Esophagus squamous epithelium (tissue), 5 donors: ENCODE measurements at regions not wholly inside any gene's neighbourhood (a gene's known extent, or its start where the extent isn't known, plus 50 kb on each side); places are given as distances from the start of the nearest gene placed in this dataset.
"Not testable (repeated sequence)": the region's sequence is repeated elsewhere in the genome, so short reads cannot be mapped to it uniquely, and the experiment has no call there.

ENCODE experiments used
- DNase-seq: peaks from one replicate; lab custom pipeline; 2025; lab: John Stamatoyannopoulos, UW
- H3K27ac ChIP-seq, 4 donors: fragments of 200-600 bp; sonication (generic); one replicate each; pipeline ENCODE4 v1.5.1; 2016 to 2019; ENCODE audit warnings: mild to moderate bottlenecking in 1 of 4
- H3K27me3 ChIP-seq, 4 donors: fragments of 200-600 bp; sonication (generic); 1 replicate in 3 of 4; 2 replicates in 1 of 4; pipeline versions ENCODE4 v1.5.1 to v1.6.0; 2017 to 2021; ENCODE audit warnings: antibody characterized with exemption in 1 of 4
- H3K36me3 ChIP-seq, 3 donors: fragments of 200-600 bp; sonication (generic); one replicate each; pipeline ENCODE4 v1.5.1; 2016 to 2019
- H3K4me1 ChIP-seq, 3 donors: fragments of 200-600 bp; sonication (generic); one replicate each; pipeline ENCODE4 v1.5.1; 2017 to 2019
- H3K4me3 ChIP-seq, 4 donors: fragments of 200-600 bp; sonication (generic); 1 replicate in 3 of 4; 2 replicates in 1 of 4; pipeline ENCODE4 v1.5.1; 2016 to 2019; ENCODE audit warnings: mild to moderate bottlenecking in 2 of 4, moderate library complexity in 1 of 4
- H3K9me3 ChIP-seq, 3 donors: fragments of 200-600 bp; sonication (generic); one replicate each; pipeline ENCODE4 v1.5.1; 2016 to 2019
- POLR2A ChIP-seq, 4 donors: fragments of 450-650 bp; IDR thresholded peaks; one replicate each; pipeline ENCODE4 v1.6.1; 2017; ENCODE audit warnings: antibody characterized with exemption in 4 of 4, mild to moderate bottlenecking in 4 of 4, moderate library complexity in 3 of 4
- WGBS, 2 donors: methylation state at CpG; one replicate each; pipeline ENCODE4 v1.1.5; 2018; 5-methylcytosine and 5-hydroxymethylcytosine counted together
- intact Hi-C: fragments of 100-400 bp; cut with DNase I; formaldehyde crosslinking; loops from one replicate; pipeline ENCODE4 v1.15.0; 2022
- small RNA-seq, 4 donors: library from RNA; depleted of rRNA; stranded (forward); fragments of <200 nt; gene quantifications; one replicate each; pipeline ENCODE3, GENCODE V24; 2016
- TF ChIP-seq, protein P1 (sequence below), 6 experiments: fragments of 450-650 bp in 4 of 6; fragments of 200-600 bp in 2 of 6; sonication (generic) in 2 of 6; IDR thresholded peaks; one replicate each; pipeline ENCODE4 v1.5.1; 2016 to 2019; ENCODE audit warnings: antibody characterized with exemption in 6 of 6, mild to moderate bottlenecking in 4 of 6, moderate library complexity in 4 of 6
- donor health status: DM: yes; HTN: yes; CAD: no.

DNA sequence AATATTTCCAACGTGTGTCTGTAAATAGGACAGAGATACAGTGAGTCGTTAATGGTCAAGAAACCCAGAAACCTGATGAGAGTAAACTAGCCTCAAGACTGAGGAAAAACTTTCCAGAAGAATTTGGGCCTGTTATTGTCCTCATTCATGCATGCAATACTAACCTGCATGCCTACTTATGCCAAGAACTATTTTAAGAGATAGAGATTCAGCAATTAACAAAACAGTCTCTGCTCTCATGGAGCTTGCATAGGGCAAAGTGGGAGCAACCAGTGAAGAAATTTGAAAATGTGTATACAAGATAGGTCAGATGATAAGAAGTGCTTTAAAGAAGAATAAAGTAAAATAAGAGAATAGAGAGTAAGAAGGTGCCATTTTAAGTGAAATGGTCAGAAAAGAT, 66.1 kb upstream of the FRG1 start:
- TF ChIP-seq POLR2A (IDR thresholded peaks at IDR 0.05) = no peak
- TF ChIP-seq, protein P1, sequence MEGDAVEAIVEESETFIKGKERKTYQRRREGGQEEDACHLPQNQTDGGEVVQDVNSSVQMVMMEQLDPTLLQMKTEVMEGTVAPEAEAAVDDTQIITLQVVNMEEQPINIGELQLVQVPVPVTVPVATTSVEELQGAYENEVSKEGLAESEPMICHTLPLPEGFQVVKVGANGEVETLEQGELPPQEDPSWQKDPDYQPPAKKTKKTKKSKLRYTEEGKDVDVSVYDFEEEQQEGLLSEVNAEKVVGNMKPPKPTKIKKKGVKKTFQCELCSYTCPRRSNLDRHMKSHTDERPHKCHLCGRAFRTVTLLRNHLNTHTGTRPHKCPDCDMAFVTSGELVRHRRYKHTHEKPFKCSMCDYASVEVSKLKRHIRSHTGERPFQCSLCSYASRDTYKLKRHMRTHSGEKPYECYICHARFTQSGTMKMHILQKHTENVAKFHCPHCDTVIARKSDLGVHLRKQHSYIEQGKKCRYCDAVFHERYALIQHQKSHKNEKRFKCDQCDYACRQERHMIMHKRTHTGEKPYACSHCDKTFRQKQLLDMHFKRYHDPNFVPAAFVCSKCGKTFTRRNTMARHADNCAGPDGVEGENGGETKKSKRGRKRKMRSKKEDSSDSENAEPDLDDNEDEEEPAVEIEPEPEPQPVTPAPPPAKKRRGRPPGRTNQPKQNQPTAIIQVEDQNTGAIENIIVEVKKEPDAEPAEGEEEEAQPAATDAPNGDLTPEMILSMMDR (IDR thresholded peaks at IDR 0.05) = no peak
- Histone ChIP-seq H3K4me3 (no peak overlapping the region), H3K9me3 (no peaks in the 10 kb centered on the region), H3K4me1 (no peaks in the 10 kb centered on the region), H3K27me3 (no peaks in the 10 kb centered on the region), H3K27ac (no peak overlapping the region), H3K36me3 (no peaks in the 10 kb centered on the region)
- 72 to 79% methylated on average over 2 of the region's 2 CpGs for WGBS, 2 donors
- intact Hi-C loops = no loop called here
- no peak for DNase-seq

DNA sequence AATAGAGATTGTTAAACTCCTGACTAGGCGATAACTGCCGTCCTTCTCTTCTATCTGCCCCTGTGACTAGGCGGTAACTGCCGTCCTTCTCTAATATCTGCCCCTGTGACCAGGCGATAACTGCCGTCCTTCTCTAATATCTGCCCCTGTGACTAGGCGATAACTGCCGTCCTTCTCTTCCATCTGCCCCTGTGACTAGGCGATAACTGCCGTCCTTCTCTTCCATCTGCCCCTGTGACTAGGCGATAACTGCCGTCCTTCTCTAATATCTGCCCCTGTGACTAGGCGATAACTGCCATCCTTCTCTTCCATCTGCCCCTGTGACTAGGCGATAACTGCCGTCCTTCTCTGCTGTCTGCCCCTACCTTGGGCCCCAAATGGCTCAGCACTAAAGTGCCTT, 59.5 kb upstream of the FRG1 start:
- H3K27me3 ChIP-seq, H3K36me3 ChIP-seq, H3K9me3 ChIP-seq, intact Hi-C loops, H3K4me3 ChIP-seq, H3K4me1 ChIP-seq, H3K27ac ChIP-seq, DNase-seq: not testable (repeated sequence)
- 88 to 89% methylated on average over 15 of the region's 15 CpGs for WGBS, 2 donors

DNA sequence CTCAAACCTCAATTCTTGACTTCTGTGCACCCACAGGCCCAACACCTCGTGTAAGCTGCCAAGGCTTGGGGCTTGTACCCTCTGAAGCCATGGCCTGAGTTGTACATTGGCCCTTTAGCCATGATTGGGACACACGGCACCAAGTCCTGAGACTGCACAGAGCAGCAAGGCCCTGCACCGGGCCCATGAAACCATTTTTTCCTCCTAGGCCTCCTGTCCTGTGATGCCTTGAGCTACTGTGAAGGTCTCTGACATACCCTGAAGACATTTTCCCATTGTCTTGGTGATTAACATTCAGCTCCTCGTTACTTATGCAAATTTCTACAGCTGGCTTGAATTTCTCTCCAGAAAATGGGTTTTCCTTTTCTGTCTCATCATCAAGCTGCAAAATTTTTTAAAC, 52.3 kb upstream of the FRG1 start:
- 45 to 78% methylated on average over 3 of the region's 4 CpGs for WGBS, 2 donors
- intact Hi-C loops = not testable (repeated sequence)

More for the DNA sequence above, 52.3 kb upstream of the FRG1 start:
- H3K27me3 ChIP-seq, H3K4me3 ChIP-seq, H3K4me1 ChIP-seq, H3K36me3 ChIP-seq, H3K9me3 ChIP-seq, H3K27ac ChIP-seq, DNase-seq: not testable (repeated sequence)

Small RNA genes lying in the stretch of these regions (small RNA-seq; reads per million reads assigned to genes)
- gene RNU1-51P (0 reads per million in 4 donors), gene RNU7-192P (0 reads per million in 4 donors)
